ENCODE measurements at regions not wholly inside any gene's neighbourhood (a gene's known extent, or its start where the extent isn't known, plus 50 kb on each side); places are given as distances from the start of the nearest gene placed in this dataset.

DNA sequence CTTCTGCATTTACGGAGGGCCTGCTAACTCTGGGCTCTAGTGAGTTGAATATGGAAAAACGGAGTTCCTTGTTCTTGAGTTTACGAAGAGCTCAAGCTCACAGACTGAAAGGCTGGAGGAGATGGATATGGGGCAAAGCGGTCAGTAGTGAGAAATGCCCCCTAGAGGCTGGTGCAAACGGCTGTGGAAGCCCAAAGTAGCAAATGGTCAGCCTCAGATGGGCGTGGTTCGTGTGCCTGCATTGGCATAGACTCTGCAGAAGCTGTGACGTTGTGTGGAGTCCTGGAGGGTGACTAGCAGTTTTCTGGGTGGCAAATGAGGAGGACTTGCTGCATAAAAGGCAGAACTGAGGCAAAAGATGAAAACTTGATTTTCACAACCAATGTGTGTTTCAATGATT lies 93.6 kb upstream of the TWIST2 start:
- H3K27me3 ChIP-seq, result no peaks in the 10 kb centered on the region
- intact Hi-C loops (cut with DNase I; ENCODE audit: low total_unique reads), result no loop called here
- no peak overlapping the region for H3K4me3 ChIP-seq
- TF ChIP-seq, protein P1, sequence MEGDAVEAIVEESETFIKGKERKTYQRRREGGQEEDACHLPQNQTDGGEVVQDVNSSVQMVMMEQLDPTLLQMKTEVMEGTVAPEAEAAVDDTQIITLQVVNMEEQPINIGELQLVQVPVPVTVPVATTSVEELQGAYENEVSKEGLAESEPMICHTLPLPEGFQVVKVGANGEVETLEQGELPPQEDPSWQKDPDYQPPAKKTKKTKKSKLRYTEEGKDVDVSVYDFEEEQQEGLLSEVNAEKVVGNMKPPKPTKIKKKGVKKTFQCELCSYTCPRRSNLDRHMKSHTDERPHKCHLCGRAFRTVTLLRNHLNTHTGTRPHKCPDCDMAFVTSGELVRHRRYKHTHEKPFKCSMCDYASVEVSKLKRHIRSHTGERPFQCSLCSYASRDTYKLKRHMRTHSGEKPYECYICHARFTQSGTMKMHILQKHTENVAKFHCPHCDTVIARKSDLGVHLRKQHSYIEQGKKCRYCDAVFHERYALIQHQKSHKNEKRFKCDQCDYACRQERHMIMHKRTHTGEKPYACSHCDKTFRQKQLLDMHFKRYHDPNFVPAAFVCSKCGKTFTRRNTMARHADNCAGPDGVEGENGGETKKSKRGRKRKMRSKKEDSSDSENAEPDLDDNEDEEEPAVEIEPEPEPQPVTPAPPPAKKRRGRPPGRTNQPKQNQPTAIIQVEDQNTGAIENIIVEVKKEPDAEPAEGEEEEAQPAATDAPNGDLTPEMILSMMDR (IDR thresholded peaks at IDR 0.05), result no peak
- TF ChIP-seq POLR2A (IDR thresholded peaks at IDR 0.05), result no peak
- H3K36me3 ChIP-seq, result no peaks in the 10 kb centered on the region
- H3K4me1 ChIP-seq, result no peaks in the 10 kb centered on the region
- H3K27ac ChIP-seq, result no peak overlapping the region
- no peak for DNase-seq
- H3K9me3 ChIP-seq, result peaks cover 0 to 11% of the 10 kb centered on the region in 2 donors

DNA sequence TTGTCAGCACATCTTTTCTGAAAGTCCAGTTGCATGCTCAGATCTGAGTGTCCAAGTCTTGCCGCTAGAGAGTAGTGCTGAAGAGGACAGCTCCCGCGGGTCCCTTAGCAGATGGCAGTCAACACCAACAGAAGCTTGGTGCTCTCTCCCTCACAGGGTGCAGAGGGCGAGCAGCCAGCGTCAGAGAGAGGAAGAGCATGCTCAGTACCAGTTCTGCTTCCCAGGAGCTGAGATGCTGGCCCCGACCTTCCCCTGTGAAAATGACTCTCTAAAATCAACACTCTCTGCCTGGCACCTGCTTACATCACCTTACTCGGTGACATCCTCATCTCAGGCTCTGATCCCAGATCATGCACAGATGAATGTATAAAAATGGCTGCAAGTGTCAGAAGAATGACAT lies 86.0 kb upstream of the TWIST2 start:
- Histone ChIP-seq H3K27me3 (no peaks in the 10 kb centered on the region), H3K36me3 (no peaks in the 10 kb centered on the region), H3K9me3 (no peaks in the 10 kb centered on the region), H3K27ac (no peak overlapping the region), H3K4me3 (no peak overlapping the region), H3K4me1 (no peaks in the 10 kb centered on the region)
- TF ChIP-seq POLR2A (IDR thresholded peaks at IDR 0.05), result no peak
- TF ChIP-seq, protein P1 (IDR thresholded peaks at IDR 0.05), result no peak
- no peak for DNase-seq
- intact Hi-C loops (cut with DNase I; ENCODE audit: low total_unique reads), result no loop called here

DNA sequence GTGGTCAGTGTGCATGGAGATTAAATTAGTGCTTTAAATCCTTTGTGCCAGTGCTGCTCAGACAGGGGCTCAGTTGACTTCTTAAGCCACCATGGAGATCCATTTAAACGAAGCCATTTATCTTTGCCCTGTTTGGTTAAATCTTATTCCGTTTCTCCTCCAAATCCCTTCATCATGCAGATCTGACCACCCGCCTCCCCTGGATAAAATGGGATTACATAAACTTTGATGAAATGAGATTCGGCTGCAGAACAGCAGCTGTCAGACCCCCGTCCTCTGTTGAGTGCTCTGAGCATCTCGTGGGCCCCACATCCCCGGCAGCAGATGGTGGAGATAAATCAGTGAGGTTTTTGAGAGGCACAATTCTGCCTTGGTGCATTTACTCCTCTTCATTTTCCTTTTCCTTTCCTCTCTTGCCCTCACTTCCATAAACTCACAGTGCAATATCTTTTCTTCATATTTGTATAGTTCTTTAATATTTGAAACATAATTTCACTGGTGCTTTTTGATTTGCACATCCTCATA lies 84.4 kb upstream of the TWIST2 start:
- no peak for DNase-seq
- no peaks in the 10 kb centered on the region for H3K4me1 ChIP-seq
- no peak overlapping the region for H3K27ac ChIP-seq
- H3K36me3 ChIP-seq, result no peaks in the 10 kb centered on the region
- no peaks in the 10 kb centered on the region for H3K27me3 ChIP-seq
- no peaks in the 10 kb centered on the region for H3K9me3 ChIP-seq
- no peak for TF ChIP-seq POLR2A (IDR thresholded peaks at IDR 0.05)
- TF ChIP-seq, protein P1 (IDR thresholded peaks at IDR 0.05), result no peak
- no peak overlapping the region for H3K4me3 ChIP-seq
- intact Hi-C loops (cut with DNase I; ENCODE audit: low total_unique reads), result no loop called here

DNA sequence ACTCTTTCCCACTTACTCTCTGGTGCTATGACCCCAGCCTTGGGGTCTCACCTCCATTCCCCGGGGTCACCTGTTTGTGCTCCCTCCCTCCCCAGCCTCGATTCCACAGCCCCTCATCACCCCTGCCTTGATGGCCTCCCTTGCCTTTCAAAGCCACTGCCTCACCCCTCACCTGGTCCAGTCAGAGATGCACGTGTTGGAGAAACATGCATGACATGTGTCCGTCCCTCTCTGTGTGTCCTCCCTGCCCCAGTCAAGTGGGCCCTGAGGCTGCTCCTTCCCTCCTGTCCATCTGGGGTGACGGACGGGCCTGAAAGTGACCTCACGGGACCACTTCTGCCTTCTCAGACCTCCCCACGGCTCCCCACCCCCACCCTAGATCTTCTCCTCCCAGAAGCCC lies 82.3 kb upstream of the TWIST2 start:
- DNase-seq, result no peak
- no peak overlapping the region for H3K4me3 ChIP-seq
- intact Hi-C loops (cut with DNase I; ENCODE audit: low total_unique reads), result no loop called here

DNA sequence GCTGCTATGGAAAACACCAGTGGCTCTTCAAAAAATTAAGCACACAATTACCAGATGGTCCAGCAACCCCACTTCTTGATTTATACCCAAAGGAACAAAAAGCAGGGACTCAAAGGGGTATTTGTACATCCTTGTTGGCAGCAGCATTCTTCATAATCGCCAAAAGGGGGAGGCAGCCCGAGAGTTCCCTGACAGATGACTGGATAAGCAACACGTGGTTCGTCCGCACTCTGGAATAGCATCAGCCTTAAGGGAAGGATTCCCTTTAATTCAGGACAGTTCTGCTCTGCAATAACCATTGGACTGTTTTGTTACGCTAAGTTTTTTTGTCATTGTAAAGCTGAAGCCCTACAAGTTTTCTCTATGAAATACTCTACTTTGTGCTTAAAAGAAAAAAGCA lies 76.7 kb upstream of the TWIST2 start:
- TF ChIP-seq POLR2A (IDR thresholded peaks at IDR 0.05), result no peak
- TF ChIP-seq, protein P1 (IDR thresholded peaks at IDR 0.05), result peak in 2 of 4 experiments; percentile 7 to 8
- Histone ChIP-seq H3K9me3 (no peaks in the 10 kb centered on the region), H3K27me3 (no peaks in the 10 kb centered on the region), H3K27ac (no peak overlapping the region), H3K4me3 (no peak overlapping the region), H3K4me1 (no peaks in the 10 kb centered on the region), H3K36me3 (no peaks in the 10 kb centered on the region)
- intact Hi-C loops (cut with DNase I; ENCODE audit: low total_unique reads), result no loop called here
- DNase-seq, result no peak

More for the DNA sequence above, 82.3 kb upstream of the TWIST2 start:
- Histone ChIP-seq H3K27me3 (no peaks in the 10 kb centered on the region), H3K9me3 (no peaks in the 10 kb centered on the region), H3K27ac (no peak overlapping the region), H3K4me1 (no peaks in the 10 kb centered on the region), H3K36me3 (no peaks in the 10 kb centered on the region)
- no peak for TF ChIP-seq POLR2A (IDR thresholded peaks at IDR 0.05)
- TF ChIP-seq, protein P1 (IDR thresholded peaks at IDR 0.05), result no peak

All from uterus (tissue), 3 donors.